ENCODE measurements at regions not wholly inside any gene's neighbourhood (a gene's known extent, or its start where the extent isn't known, plus 50 kb on each side); places are given as distances from the start of the nearest gene placed in this dataset.

- Histone ChIP-seq H3K79me2 (ENCODE audit: control insufficient read depth in 1 of 2, insufficient read depth in 2 of 2, low read length in 2 of 2) (no peaks in the 10 kb centered on the region), H4K20me1 (replicated peaks in 1 of 2; ENCODE audit: control insufficient read depth in 1 of 2, insufficient read depth in 2 of 2, low read length in 2 of 2) (no peaks in the 10 kb centered on the region), H4K8ac (ENCODE audit: extremely low read depth, insufficient read depth, low read length) (no peak overlapping the region), H3K27ac (ENCODE audit: low read depth, low read length) (no peak overlapping the region), H3K56ac (replicated peaks; ENCODE audit: insufficient read length, low read depth, low read length) (no peak overlapping the region), H3K4me3 (ENCODE audit: extremely low read depth in 1 of 4, insufficient read depth in 2 of 4, low read depth in 3 of 4, low read length in 4 of 4) (no peak overlapping the region), H3K79me1 (ENCODE audit: low read depth, low read length) (no peaks in the 10 kb centered on the region), H3K14ac (ENCODE audit: insufficient read length) (no peak overlapping the region), H3K4me1 (replicated peaks in 1 of 4; ENCODE audit: control insufficient read depth in 3 of 4, insufficient read depth in 4 of 4, low read length in 3 of 4) (no peaks in the 10 kb centered on the region), H4K5ac (ENCODE audit: insufficient read length, low read depth, low read length) (no peak overlapping the region), H3K36me3 (ENCODE audit: control insufficient read depth in 2 of 4, insufficient read depth in 4 of 4, low read length in 3 of 4) (no peaks in the 10 kb centered on the region), H4K91ac (replicated peaks; ENCODE audit: insufficient read length, low read length) (no peak overlapping the region), H2AFZ (ENCODE audit: low read length) (no peak overlapping the region), H2BK12ac (ENCODE audit: low read depth, low read length) (no peak overlapping the region), H3K23me2 (ENCODE audit: low read depth, low read length) (no peaks in the 10 kb centered on the region), H2BK20ac (ENCODE audit: low read length) (no peak overlapping the region), H2BK5ac (ENCODE audit: low read depth, low read length) (no peak overlapping the region), H2BK120ac (replicated peaks; ENCODE audit: low read depth, low read length) (no peak overlapping the region), H3K9ac (replicated peaks in 1 of 4; ENCODE audit: extremely low read depth in 1 of 4, low read depth in 3 of 4, low read length in 3 of 4) (no peak overlapping the region), H2AK5ac (ENCODE audit: low read depth, low read length) (no peak overlapping the region), H3K23ac (ENCODE audit: insufficient read length) (no peak overlapping the region), H2BK15ac (ENCODE audit: low read length) (no peak overlapping the region), H3K4me2 (ENCODE audit: insufficient read depth in 1 of 2, low read depth in 2 of 2, low read length in 2 of 2) (no peak overlapping the region), H3K27me3 (replicated peaks in 1 of 4; ENCODE audit: control insufficient read depth in 3 of 4, extremely low read depth in 1 of 4, insufficient read depth in 3 of 4, low read length in 3 of 4) (peaks cover 0 to 1% (median 0%) of the 10 kb centered on the region in 4 experiments; a peak in 1 of 7 replicates), H3K4ac (replicated peaks; ENCODE audit: insufficient read length, low read depth, low read length) (no peak overlapping the region), H3K9me3 (ENCODE audit: insufficient read depth in 2 of 2, low read depth in 1 of 2, low read length in 1 of 2) (no peaks in the 10 kb centered on the region), H3K18ac (ENCODE audit: extremely low read depth, low read length) (no peak overlapping the region)
- FAIRE-seq (no peak), DNase-seq (ENCODE audit: low read depth in 1 of 2, low spot score in 2 of 2) (no peak)
- CTCF ChIA-PET (ENCODE audit: partially characterized antibody) = interaction anchor here (1.1 to 7.8 kb wide), 3 partner anchors 8 to 33 kb away, joined by 3 to 69 read pairs (median 6); no protein-coding TSS in a partner anchor
- POLR2A ChIA-PET (ENCODE audit: partially characterized antibody) = no interaction called here
- TF ChIP-seq USF2 (IDR thresholded peaks at IDR 0.05; ENCODE audit: low read length) = no peak
- TF ChIP-seq FOSL1 (IDR thresholded peaks at IDR 0.05; ENCODE audit: insufficient read depth, low read depth, low read length) = no peak
- TF ChIP-seq JUND (IDR thresholded peaks at IDR 0.05; ENCODE audit: low read length) = no peak
- TF ChIP-seq MAX (IDR thresholded peaks at IDR 0.05) = no peak
- TF ChIP-seq CTBP2 (IDR thresholded peaks at IDR 0.05; ENCODE audit: borderline replicate concordance, insufficient read depth, insufficient read length, low read length) = no peak
- no peak for TF ChIP-seq SIX5 (IDR thresholded peaks at IDR 0.05; ENCODE audit: low read depth, low read length)
- no peak for TF ChIP-seq TAF7 (optimal IDR thresholded peaks at IDR 0.05; ENCODE audit: borderline replicate concordance, low read depth, low read length)
- no peak for TF ChIP-seq NANOG (IDR thresholded peaks at IDR 0.05; ENCODE audit: insufficient read depth, low read depth, low read length, poor library complexity, severe bottlenecking)
- TF ChIP-seq GABPA (IDR thresholded peaks at IDR 0.05; ENCODE audit: borderline replicate concordance, insufficient read depth, low read length) = no peak
- no peak for TF ChIP-seq HDAC2 (IDR thresholded peaks at IDR 0.05; ENCODE audit: borderline replicate concordance in 1 of 2, low read depth in 2 of 2, low read length in 2 of 2)
- TF ChIP-seq SUZ12 (IDR thresholded peaks at IDR 0.05; ENCODE audit: low read length) = no peak
- TF ChIP-seq RAD21 (IDR thresholded peaks at IDR 0.05 in 1 of 2, conservative IDR thresholded peaks at IDR 0.05 in 1 of 2; ENCODE audit: low read depth in 2 of 2, low read length in 2 of 2) = no peak
- no peak for TF ChIP-seq POU5F1 (IDR thresholded peaks at IDR 0.05; ENCODE audit: low read depth, low read length)
Measured at GRCh38 chr4:71217688-71218087, 121.1 kb upstream of the SLC4A4 start.
